Stimulated activated CD4-positive, alpha-beta T cell treated with anti-CD3 and anti-CD28 coated beads, Interleukin-15, amount 100 ng/mL, for 24 hours (primary cell): ENCODE measurements at regions not wholly inside any gene's neighbourhood (a gene's known extent, or its start where the extent isn't known, plus 50 kb on each side); places are given as distances from the start of the nearest gene placed in this dataset.
"Not testable (repeated sequence)": the region's sequence is repeated elsewhere in the genome, so short reads cannot be mapped to it uniquely, and the experiment has no call there.

Source experiments
- DNase-seq: peaks from one replicate; pipeline ENCODE4 v3.0.0-alpha.2; 2020

- DNase-seq, result no peak
Observed at GRCh38 chr5:82748688-82749460, 328.3 kb downstream of the TMEM167A start.

- no peak for DNase-seq
Observed at GRCh38 chr5:82747986-82748385, 329.2 kb downstream of the TMEM167A start.

- DNase-seq, result no peak
Observed at GRCh38 chr5:82745016-82745415, 332.2 kb downstream of the TMEM167A start.

GRCh38 chr5:82738681-82739269, 338.4 kb downstream of the TMEM167A start:
- DNase-seq, result no peak

- DNase-seq, result no peak
Observed at GRCh38 chr5:82735160-82735789, 341.9 kb downstream of the TMEM167A start.

GRCh38 chr5:82734347-82734746, 342.8 kb downstream of the TMEM167A start:
- DNase-seq, result no peak

GRCh38 chr5:82730913-82731312, 346.3 kb downstream of the TMEM167A start:
- DNase-seq, result no peak

GRCh38 chr5:82728926-82729702, 348.1 kb downstream of the TMEM167A start:
- no peak for DNase-seq

GRCh38 chr5:82723168-82723567, 354.0 kb downstream of the TMEM167A start:
- no peak for DNase-seq

- no peak for DNase-seq
Observed at GRCh38 chr5:82721087-82721410, 356.1 kb downstream of the TMEM167A start.

GRCh38 chr5:82720213-82721086, 356.7 kb downstream of the TMEM167A start:
- DNase-seq, result no peak

- no peak for DNase-seq
Observed at GRCh38 chr5:82719368-82719767, 357.8 kb downstream of the TMEM167A start.

- no peak for DNase-seq
Observed at GRCh38 chr5:82717738-82718137, 359.5 kb downstream of the TMEM167A start.

GRCh38 chr5:82714732-82715131, 362.5 kb downstream of the TMEM167A start:
- not testable (repeated sequence) for DNase-seq

- DNase-seq, result no peak
Observed at GRCh38 chr5:82713811-82714210, 363.4 kb downstream of the TMEM167A start.

- no peak for DNase-seq
Observed at GRCh38 chr5:82707741-82708140, 369.5 kb downstream of the TMEM167A start.

- no peak for DNase-seq
Observed at GRCh38 chr5:82704381-82704780, 372.8 kb downstream of the TMEM167A start.

- no peak for DNase-seq
Observed at GRCh38 chr5:82702046-82702445, 375.1 kb downstream of the TMEM167A start.

GRCh38 chr5:82699737-82700136, 377.5 kb downstream of the TMEM167A start:
- no peak for DNase-seq

GRCh38 chr5:82698026-82698425, 379.2 kb downstream of the TMEM167A start:
- no peak for DNase-seq

GRCh38 chr5:82694711-82695285, 382.4 kb downstream of the TMEM167A start:
- no peak for DNase-seq

GRCh38 chr5:82692826-82693225, 384.4 kb downstream of the TMEM167A start:
- DNase-seq, result no peak
